SJCRH30 (cell line): ENCODE measurements at regions not wholly inside any gene's neighbourhood (a gene's known extent, or its start where the extent isn't known, plus 50 kb on each side); places are given as distances from the start of the nearest gene placed in this dataset.
A peak's percentile ranks its signal among the peaks of the same experiment; 100 is the strongest.

ENCODE experiments used
- DNase-seq, 2 experiments: peaks; one replicate each; pipeline ENCODE4 v3.0.0-alpha.2; 2015 to 2020
- H3K27ac ChIP-seq: fragments of 250-450 bp; sonication (Bioruptor Pico); 2 replicates; pipeline ENCODE4 v1.5.1; 2020; ENCODE audit warnings: mild to moderate bottlenecking, moderate library complexity
- H3K27me3 ChIP-seq: fragments of 250-450 bp; sonication (Bioruptor Pico); 2 replicates; pipeline ENCODE4 v1.5.1; 2020; ENCODE audit warnings: mild to moderate bottlenecking, moderate library complexity
- H3K36me3 ChIP-seq: fragments of 250-450 bp; sonication (Bioruptor Pico); 2 replicates; pipeline ENCODE4 v1.5.1; 2020; ENCODE audit warnings: mild to moderate bottlenecking, moderate library complexity
- H3K4me1 ChIP-seq: fragments of 250-450 bp; sonication (Bioruptor Pico); 2 replicates; pipeline ENCODE4 v1.5.1; 2020; ENCODE audit warnings: mild to moderate bottlenecking, moderate library complexity
- H3K4me3 ChIP-seq: fragments of 250-450 bp; sonication (Bioruptor Pico); 2 replicates; pipeline ENCODE4 v1.5.1; 2020; ENCODE audit warnings: mild to moderate bottlenecking, moderate library complexity
- H3K9me3 ChIP-seq: fragments of 250-450 bp; sonication (Bioruptor Pico); replicated peaks from 2 replicates; pipeline ENCODE4 v1.5.1; 2020; ENCODE audit warnings: mild to moderate bottlenecking, moderate library complexity

DNA sequence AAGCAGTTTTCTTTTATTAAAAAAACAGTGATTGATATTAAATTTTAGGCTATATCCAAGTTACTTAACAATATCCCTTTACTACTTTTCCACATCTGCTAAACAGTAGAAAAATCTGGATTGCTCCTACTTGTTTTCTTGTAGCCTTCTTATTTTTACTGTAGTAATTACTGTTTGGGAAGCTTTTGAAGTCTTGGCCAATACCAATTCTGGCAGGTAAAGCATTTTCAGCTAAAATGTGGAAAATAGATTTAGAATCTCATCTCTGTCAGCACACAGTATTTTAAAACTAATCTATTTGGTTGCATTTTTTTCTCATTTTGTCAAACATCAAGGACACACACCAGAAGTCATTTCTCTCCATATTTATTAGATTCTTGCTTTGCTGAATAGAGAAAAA lies 1485.7 kb upstream of the PIK3C3 start:
- no peaks in the 10 kb centered on the region for H3K36me3 ChIP-seq
- H3K4me1 ChIP-seq: no peaks in the 10 kb centered on the region
- H3K4me3 ChIP-seq: no peak overlapping the region
- H3K27me3 ChIP-seq: no peaks in the 10 kb centered on the region
- no peak overlapping the region for H3K27ac ChIP-seq
- no peak for DNase-seq
- H3K9me3 ChIP-seq: no peaks in the 10 kb centered on the region

DNA sequence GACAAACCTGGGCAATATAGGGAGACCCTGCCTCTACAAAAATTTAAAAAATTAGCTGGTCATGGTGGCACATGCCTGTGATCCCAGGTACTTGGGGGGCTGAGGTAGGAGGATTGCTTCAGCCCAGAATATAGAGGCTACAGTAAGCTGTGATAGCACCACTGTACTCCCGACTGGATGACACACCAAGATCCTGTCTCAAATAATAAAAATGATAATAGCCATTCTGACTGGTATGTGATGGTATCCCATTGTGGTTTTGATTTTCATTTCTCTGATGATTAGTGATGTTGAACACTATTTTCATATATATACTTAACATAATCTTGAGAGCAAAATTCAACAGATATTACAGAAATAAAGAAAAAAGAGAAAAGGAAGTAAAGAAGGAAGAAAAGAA lies 1491.0 kb upstream of the PIK3C3 start:
- Histone ChIP-seq H3K4me3 (no peak overlapping the region), H3K9me3 (no peaks in the 10 kb centered on the region), H3K27me3 (no peaks in the 10 kb centered on the region), H3K36me3 (no peaks in the 10 kb centered on the region), H3K4me1 (no peaks in the 10 kb centered on the region), H3K27ac (no peak overlapping the region)
- DNase-seq: no peak

DNA sequence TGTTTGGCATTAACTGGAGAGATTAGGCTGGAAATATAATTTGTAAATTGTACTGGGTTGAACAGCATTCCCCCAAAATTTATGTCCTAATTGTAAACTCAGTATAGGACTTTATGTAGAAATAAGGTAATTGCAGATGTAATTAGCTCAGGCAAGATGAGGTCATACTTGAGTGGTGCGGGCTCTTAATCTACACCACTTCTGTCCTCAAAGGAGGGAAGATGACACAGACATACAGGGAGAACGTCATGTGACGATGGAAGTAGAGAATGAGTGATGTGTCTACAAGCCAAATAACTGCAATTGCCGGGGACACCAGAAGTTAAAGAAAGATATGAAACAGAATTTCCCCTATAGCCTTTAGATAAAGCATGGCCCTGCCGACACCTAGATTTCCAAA lies 1501.1 kb upstream of the PIK3C3 start:
- no peaks in the 10 kb centered on the region for H3K9me3 ChIP-seq
- no peaks in the 10 kb centered on the region for H3K27me3 ChIP-seq
- H3K4me1 ChIP-seq: no peaks in the 10 kb centered on the region
- no peak for DNase-seq
- no peak overlapping the region for H3K27ac ChIP-seq
- no peaks in the 10 kb centered on the region for H3K36me3 ChIP-seq
- no peak overlapping the region for H3K4me3 ChIP-seq

DNA sequence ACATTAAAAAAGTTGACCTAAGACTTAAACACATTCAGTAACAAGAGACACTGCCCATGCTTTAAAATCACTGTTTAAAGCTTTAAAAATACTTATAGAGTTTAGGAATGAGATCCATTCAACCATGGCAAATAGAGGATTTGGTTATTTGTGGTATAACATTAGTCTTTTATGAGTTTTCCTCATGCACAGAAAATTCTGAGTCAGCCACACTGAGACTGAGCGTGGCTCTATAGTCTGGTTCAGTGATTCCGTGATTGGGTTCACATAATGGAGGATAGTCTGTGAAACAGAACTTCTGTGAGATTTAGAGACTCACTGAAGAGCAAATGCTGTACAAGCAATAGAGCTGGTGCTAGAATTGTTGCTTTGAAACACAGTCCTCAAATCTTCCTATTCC lies 1502.4 kb upstream of the PIK3C3 start:
- no peak overlapping the region for H3K4me3 ChIP-seq
- DNase-seq: no peak
- no peaks in the 10 kb centered on the region for H3K4me1 ChIP-seq
- H3K36me3 ChIP-seq: no peaks in the 10 kb centered on the region
- no peaks in the 10 kb centered on the region for H3K27me3 ChIP-seq
- no peak overlapping the region for H3K27ac ChIP-seq
- no peaks in the 10 kb centered on the region for H3K9me3 ChIP-seq

DNA sequence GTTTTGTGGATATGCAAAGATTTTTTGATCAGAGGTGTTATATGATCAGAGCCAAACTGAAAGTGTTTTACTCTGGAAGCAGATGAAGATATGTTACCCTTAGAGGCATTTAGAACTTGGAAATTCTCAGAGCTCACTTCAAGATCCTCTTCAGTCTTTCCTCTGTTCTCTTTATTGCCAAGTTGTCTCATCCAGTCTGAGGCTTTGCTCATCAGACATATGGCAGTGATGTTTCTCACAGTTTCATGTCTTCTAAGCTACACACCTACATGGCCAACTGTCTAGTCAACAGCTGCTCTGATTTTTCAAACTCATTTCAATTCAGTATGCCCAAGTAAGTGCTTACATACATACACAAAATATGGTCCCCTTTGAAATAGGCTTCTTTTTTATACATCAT lies 1504.3 kb upstream of the PIK3C3 start:
- H3K27ac ChIP-seq: no peak overlapping the region
- H3K4me3 ChIP-seq: no peak overlapping the region
- H3K4me1 ChIP-seq: no peaks in the 10 kb centered on the region
- H3K36me3 ChIP-seq: no peaks in the 10 kb centered on the region
- H3K9me3 ChIP-seq: no peaks in the 10 kb centered on the region
- DNase-seq: no peak
- H3K27me3 ChIP-seq: no peaks in the 10 kb centered on the region

DNA sequence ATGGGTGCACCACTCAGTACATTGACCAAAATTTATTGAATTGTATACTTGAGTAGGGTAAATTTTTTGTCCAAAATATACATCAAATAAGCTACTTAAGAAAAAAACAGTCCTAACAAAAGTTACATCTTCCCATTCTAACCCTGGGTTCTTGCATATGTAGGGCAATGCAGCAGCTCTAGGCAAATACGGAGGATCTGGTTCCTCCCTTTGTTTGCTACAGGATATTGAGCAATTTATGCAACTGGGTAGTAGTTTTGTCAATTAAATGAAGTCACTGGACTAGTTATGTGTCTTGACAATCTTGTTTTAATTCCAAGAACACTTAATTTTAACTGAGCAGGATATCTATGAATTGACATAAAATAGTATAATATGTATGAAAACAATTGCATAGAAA lies 1507.2 kb upstream of the PIK3C3 start:
- H3K27me3 ChIP-seq: no peaks in the 10 kb centered on the region
- H3K9me3 ChIP-seq: no peaks in the 10 kb centered on the region

DNA sequence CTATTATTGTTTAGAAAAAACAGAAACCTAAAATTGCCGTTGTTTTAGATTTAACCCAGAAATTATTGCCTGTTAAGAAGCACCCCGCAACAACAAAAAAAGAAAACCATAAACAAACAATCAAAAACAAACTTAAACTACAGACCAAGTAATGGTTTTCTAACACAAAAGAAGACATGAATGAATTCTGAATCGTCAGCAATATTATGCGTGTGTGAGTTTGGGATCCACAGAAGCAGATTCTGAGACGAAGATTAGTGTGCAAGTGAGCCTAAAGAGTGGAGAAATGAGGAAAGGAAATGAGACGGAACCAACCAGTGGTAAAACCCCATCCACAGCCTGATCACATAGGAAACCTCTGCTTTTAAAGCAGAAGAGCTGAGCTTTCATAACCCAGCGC lies 1514.9 kb upstream of the PIK3C3 start:
- H3K27ac ChIP-seq: no peak overlapping the region
- no peaks in the 10 kb centered on the region for H3K4me1 ChIP-seq
- no peaks in the 10 kb centered on the region for H3K36me3 ChIP-seq
- DNase-seq: no peak
- H3K27me3 ChIP-seq: no peaks in the 10 kb centered on the region
- H3K4me3 ChIP-seq: no peak overlapping the region
- no peaks in the 10 kb centered on the region for H3K9me3 ChIP-seq

More for the DNA sequence above, 1507.2 kb upstream of the PIK3C3 start:
- DNase-seq: no peak
- Histone ChIP-seq H3K36me3 (no peaks in the 10 kb centered on the region), H3K27ac (no peak overlapping the region), H3K4me1 (no peaks in the 10 kb centered on the region), H3K4me3 (no peak overlapping the region)

DNA sequence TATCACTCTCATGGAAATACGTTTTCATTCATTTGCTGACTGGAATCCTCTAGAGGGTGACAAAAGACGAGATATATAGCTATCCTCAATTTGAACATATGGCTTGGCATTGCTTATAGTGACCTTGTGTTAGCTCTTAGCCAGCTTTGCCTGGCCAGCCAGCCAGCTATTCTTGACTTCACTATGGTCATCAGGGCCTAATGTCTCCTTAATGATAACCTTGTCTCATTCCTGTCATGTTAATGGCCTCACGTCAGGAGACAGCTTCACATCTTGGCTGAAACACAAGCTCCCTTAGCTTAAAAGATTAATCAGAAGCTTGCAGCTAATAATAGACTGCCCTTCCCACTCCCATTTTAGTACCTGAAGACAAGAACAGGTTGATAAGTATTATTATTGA lies 1517.5 kb upstream of the PIK3C3 start:
- no peak overlapping the region for H3K27ac ChIP-seq
- H3K27me3 ChIP-seq: no peaks in the 10 kb centered on the region
- no peaks in the 10 kb centered on the region for H3K36me3 ChIP-seq
- H3K9me3 ChIP-seq: no peaks in the 10 kb centered on the region
- H3K4me1 ChIP-seq: no peaks in the 10 kb centered on the region
- H3K4me3 ChIP-seq: no peak overlapping the region
- no peak for DNase-seq

DNA sequence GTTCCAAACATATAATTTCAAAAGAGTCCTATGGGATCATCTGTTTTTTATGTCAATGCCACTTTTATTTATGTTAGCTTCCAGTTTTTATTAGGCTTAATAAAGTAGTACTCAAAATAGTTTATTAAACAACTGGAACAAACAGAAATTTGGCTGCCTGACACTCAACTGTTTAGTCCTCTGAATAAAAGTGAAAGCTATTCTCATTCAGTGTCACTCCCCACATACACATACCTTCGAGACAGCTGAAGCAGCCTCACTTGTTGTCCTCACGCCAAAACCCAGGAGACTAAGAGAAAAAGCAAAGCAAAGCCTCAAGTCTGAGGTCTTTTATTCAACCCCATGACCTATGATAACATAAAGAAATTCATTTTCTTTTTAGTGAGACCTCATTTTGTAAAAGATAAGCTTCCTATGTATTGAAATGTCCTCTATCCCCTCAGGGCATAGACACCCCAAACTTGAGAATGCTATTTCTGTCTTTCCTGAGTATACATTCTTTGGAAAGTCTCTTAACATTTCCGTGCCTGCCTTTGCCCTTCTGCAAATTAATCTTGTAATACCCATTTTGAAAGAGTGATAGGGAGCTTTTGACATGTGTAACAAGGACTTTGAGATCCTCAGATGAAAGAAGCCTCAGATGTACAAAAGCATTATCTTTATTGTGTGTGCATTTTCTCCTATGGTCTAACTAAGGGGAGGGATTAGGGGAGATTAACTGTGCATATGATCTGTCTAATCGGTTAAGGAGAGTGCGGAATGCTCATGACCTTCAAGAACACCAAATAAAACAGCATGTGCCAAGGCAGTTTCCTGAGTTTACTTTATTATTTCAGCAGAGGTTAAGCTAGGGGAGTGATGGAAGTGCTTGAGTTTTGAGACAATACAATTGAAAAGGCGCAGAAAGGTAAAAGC lies 1523.7 kb upstream of the PIK3C3 start:
- no peaks in the 10 kb centered on the region for H3K9me3 ChIP-seq
- peak in 1 of 2 experiments; percentile 14 for DNase-seq
- no peak overlapping the region for H3K27ac ChIP-seq
- H3K4me1 ChIP-seq: no peaks in the 10 kb centered on the region
- no peaks in the 10 kb centered on the region for H3K27me3 ChIP-seq
- H3K36me3 ChIP-seq: no peaks in the 10 kb centered on the region
- H3K4me3 ChIP-seq: no peak overlapping the region

DNA sequence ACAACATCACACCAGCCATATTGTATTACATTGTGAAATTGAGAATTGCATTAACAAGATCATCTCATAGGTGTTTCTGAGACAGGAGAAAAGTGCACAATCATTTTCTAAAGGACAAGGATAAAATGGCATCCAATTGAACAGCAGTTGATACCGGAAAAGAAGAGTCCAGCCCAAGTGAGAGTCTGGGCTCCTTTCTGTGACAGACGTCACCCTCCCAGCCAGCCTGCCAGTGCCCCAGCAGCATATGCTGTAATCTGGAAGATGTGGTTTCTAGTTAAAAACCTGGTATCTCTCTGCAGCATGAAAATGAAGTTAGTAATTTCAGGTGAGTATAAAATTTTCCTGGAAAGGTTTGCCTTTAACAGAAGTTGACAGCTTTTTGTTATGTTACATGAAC lies 1531.7 kb upstream of the PIK3C3 start:
- Histone ChIP-seq H3K27ac (no peak overlapping the region), H3K36me3 (no peaks in the 10 kb centered on the region), H3K4me1 (no peaks in the 10 kb centered on the region), H3K4me3 (no peak overlapping the region), H3K9me3 (no peaks in the 10 kb centered on the region), H3K27me3 (no peaks in the 10 kb centered on the region)
- no peak for DNase-seq

DNA sequence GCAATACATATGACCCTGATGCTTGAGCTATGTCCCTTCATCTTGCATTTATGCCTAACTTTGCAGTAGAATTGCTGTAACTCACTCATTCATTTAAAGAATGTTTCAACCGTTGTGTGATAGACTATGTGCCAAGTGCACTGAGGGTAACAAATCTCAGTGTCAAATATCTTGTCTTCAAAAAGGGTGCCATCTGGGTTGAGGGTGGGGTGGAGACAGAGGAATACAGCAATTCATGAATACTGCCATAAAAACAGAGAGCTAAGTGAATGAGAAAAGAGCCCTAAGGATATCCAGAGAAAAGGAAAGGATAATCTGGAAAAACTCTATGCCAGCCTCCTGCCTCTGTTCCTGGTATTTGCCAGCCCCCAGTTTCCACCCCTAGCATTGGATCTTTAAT lies 1534.4 kb upstream of the PIK3C3 start:
- no peaks in the 10 kb centered on the region for H3K27me3 ChIP-seq
- DNase-seq: no peak
- H3K9me3 ChIP-seq: no peaks in the 10 kb centered on the region
- no peaks in the 10 kb centered on the region for H3K4me1 ChIP-seq
- no peak overlapping the region for H3K27ac ChIP-seq
- no peak overlapping the region for H3K4me3 ChIP-seq
- H3K36me3 ChIP-seq: no peaks in the 10 kb centered on the region

DNA sequence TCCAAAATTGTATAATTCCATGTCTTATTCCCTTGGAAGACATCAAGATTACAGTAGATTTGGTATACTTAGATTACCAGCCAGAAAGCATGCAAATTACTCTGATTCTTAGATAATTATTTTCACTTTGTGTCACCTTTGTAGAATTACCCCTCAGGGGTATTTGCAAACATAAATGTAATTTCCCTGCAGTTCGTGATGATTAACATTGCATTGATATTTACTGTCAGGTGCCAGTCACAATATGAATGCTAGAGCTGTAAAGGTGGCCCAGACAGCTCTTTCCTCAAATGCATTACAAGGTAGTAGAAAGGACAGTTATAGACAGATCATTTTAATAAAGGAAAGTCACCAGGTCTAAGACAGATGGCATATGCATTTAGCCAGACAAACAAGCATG lies 1537.5 kb upstream of the PIK3C3 start:
- Histone ChIP-seq H3K36me3 (no peaks in the 10 kb centered on the region), H3K27ac (no peak overlapping the region), H3K27me3 (no peaks in the 10 kb centered on the region), H3K4me1 (no peaks in the 10 kb centered on the region), H3K9me3 (no peaks in the 10 kb centered on the region), H3K4me3 (no peak overlapping the region)
- no peak for DNase-seq

DNA sequence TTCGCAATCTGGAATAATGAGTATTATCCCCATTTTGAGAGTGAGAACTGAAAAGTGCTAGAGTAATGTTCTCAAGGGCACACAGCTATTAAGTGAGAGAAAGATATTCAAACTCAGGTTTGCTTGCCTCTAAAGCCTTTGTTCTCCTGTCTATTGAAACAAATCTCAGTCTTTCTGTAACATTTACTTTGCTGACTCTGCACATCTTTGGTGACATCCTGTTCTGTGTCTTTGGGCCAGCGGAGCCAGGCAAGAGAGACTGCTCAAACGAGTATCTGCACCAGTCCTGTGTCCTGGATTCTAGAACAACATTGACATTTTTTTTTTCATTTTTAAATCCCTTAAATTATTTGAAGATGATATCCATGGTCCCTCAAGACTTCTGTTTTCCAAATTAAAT lies 1539.2 kb upstream of the PIK3C3 start:
- no peaks in the 10 kb centered on the region for H3K27me3 ChIP-seq
- no peak for DNase-seq
- H3K36me3 ChIP-seq: no peaks in the 10 kb centered on the region
- no peak overlapping the region for H3K27ac ChIP-seq
- no peaks in the 10 kb centered on the region for H3K4me1 ChIP-seq
- H3K4me3 ChIP-seq: no peak overlapping the region
- H3K9me3 ChIP-seq: no peaks in the 10 kb centered on the region

DNA sequence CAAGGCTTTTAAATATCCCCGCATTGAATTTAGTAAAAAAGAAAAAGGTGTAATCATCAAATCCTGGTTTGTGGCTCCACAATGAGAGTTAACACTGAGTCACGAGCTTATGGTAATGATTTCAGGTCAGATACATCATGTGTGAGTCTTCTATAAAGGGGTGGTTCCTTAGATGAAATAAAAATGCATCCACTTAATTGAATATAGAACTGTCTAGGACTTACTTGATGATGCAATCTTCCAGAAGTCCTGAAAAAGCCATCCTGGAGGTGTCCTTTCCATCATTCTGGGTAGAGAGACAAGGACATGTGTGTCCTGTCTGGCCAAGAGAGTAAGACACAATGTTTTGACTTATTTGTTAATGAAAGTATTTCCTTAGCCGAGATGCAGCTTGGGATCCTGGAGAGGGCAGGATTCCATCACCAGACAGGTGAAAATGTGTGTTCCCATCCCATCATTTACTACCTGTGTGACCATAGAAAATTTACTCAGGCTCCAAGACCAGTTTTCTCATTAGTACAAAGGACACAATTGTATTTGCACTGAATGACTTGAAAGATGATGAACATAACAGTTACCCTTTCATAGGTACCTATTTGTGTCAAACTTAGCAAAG lies 1539.8 kb upstream of the PIK3C3 start:
- H3K36me3 ChIP-seq: no peaks in the 10 kb centered on the region
- H3K9me3 ChIP-seq: no peaks in the 10 kb centered on the region
- no peak for DNase-seq
- H3K4me3 ChIP-seq: no peak overlapping the region
- H3K4me1 ChIP-seq: no peaks in the 10 kb centered on the region
- no peak overlapping the region for H3K27ac ChIP-seq
- H3K27me3 ChIP-seq: no peaks in the 10 kb centered on the region

DNA sequence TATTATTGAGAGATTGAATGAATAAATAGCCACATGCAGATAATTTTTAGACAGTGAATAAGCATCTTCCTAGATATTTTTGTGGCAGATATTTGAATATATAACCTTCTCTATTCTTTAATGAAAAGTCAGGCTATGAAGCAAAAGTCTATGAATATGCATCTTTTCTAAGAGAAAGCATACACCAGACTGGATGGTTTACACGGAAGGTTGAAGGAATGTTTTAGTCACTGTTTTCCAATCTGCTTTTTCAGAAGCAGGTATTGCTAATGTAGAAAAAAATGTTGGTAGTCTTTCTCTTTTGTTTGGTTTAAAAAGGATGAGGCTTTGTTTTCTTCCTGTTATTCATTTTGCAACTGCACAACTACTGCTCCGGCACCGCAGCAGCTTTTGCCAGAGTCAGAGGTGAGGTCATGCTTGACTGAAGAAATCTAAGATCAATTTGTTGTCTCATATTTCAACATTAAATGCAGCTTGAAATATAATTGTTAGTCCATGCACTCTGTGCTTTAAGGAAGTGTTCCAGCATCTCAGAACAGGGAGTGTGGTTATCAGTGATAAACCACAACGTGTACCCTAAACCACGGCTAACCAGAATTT lies 1540.8 kb upstream of the PIK3C3 start:
- H3K27me3 ChIP-seq: no peaks in the 10 kb centered on the region
- no peak overlapping the region for H3K4me3 ChIP-seq
- H3K4me1 ChIP-seq: no peaks in the 10 kb centered on the region
- DNase-seq: peak in 1 of 2 experiments; percentile 7
- H3K36me3 ChIP-seq: no peaks in the 10 kb centered on the region
- no peak overlapping the region for H3K27ac ChIP-seq
- no peaks in the 10 kb centered on the region for H3K9me3 ChIP-seq
